Body of pancreas (tissue), 4 donors: ENCODE measurements at regions not wholly inside any gene's neighbourhood (a gene's known extent, or its start where the extent isn't known, plus 50 kb on each side); places are given as distances from the start of the nearest gene placed in this dataset.
A peak's percentile ranks its signal among the peaks of the same experiment; 100 is the strongest.
"Not testable (repeated sequence)": the region's sequence is repeated elsewhere in the genome, so short reads cannot be mapped to it uniquely, and the experiment has no call there.

Experiments
- ATAC-seq: fragments of 150-250 bp; one replicate; pipeline ENCODE4 v1.9.1; 2016
- DNase-seq, 4 donors: peaks; one replicate each; pipeline ENCODE4 v3.0.0-alpha.2; 2019
- H3K27ac ChIP-seq, 4 donors: fragments of 200-600 bp; sonication (generic); 1 replicate in 3 of 4; 2 replicates in 1 of 4; pipeline versions ENCODE4 v1.5.1 to v1.6.1; 2016 to 2019; ENCODE audit warnings: mild to moderate bottlenecking in 1 of 4, mixed read lengths in 1 of 4, moderate library complexity in 1 of 4
- H3K27me3 ChIP-seq, 2 donors: fragments of 200-600 bp; sonication (generic); one replicate each; pipeline ENCODE4 v1.6.0; 2016; ENCODE audit warnings: mild to moderate bottlenecking in 1 of 2
- H3K36me3 ChIP-seq, 2 donors: fragments of 200-600 bp; sonication (generic); replicated peaks in 1 of 2; 2 replicates each; pipeline ENCODE4 v1.5.1; 2016; ENCODE audit warnings: low read depth in 2 of 2; ENCODE audit not compliant: insufficient read depth in 1 of 2
- H3K4me1 ChIP-seq: fragments of 200-600 bp; sonication (generic); one replicate; pipeline ENCODE4 v1.6.0; 2016
- H3K4me3 ChIP-seq, 2 donors: fragments of 200-600 bp; sonication (generic); 1 replicate in 1 of 2; 2 replicates in 1 of 2; pipeline ENCODE4 v1.5.1; 2016 to 2019
- H3K9me3 ChIP-seq, 3 donors: fragments of 200-600 bp; sonication (generic); 1 replicate in 2 of 3; 2 replicates in 1 of 3; pipeline ENCODE4 v1.5.1; 2016
- CTCF ChIP-seq, 7 experiments: fragments of 450-650 bp in 4 of 7; fragments of 200-600 bp in 3 of 7; sonication (generic) in 3 of 7; IDR thresholded peaks; one replicate each; pipeline ENCODE4 v1.5.1; 2016 to 2019; ENCODE audit warnings: antibody characterized with exemption in 7 of 7
- POLR2A ChIP-seq, 3 donors: fragments of 450-650 bp; IDR thresholded peaks; one replicate each; pipeline ENCODE4 v1.6.1; 2016; ENCODE audit warnings: antibody characterized with exemption in 3 of 3, mild to moderate bottlenecking in 2 of 3
- WGBS, 2 donors: methylation state at CpG; one replicate each; pipeline ENCODE4 v1.1.5; 2017; 5-methylcytosine and 5-hydroxymethylcytosine counted together
- intact Hi-C: fragments of 100-400 bp; cut with DNase I; formaldehyde crosslinking; loops from one replicate; pipeline ENCODE4 v1.15.1; 2023

- TF ChIP-seq POLR2A (IDR thresholded peaks at IDR 0.05): no peak
- no peak for TF ChIP-seq CTCF (IDR thresholded peaks at IDR 0.05)
- H3K4me1 ChIP-seq: no peaks in the 10 kb centered on the region
- H3K27me3 ChIP-seq: no peaks in the 10 kb centered on the region
- no peak for DNase-seq
- no peaks in the 10 kb centered on the region for H3K36me3 ChIP-seq
- intact Hi-C loops: no loop called here
- H3K27ac ChIP-seq: no peak overlapping the region
- no peaks in the 10 kb centered on the region for H3K9me3 ChIP-seq
- 67 to 80% methylated on average over 5 to 6 of the region's 6 CpGs for WGBS, 2 donors
- ATAC-seq: no peak
- no peak overlapping the region for H3K4me3 ChIP-seq
Measured at GRCh38 chr20:57813509-57814269, 103.9 kb upstream of the PMEPA1 start.

DNA sequence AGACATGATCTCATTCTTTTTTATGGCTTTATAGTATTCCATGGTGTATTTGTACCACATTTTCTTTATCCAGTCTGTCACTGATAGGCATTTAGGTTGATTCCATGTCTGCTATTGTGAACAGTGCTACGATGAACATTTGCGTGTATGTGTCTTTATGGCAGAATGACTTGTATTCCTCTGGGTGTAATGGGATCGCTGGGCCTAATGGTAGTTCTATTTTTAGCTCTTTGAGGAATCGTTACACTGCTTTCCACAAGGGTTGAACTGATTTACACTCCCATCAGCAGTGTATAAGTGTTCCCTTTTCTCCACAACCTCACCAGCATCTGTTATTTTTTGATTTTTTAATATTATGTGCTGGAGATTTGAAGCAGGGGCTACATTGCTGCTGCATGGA lies 102.8 kb upstream of the PMEPA1 start:
- H3K36me3 ChIP-seq, H3K4me1 ChIP-seq, H3K9me3 ChIP-seq, H3K27me3 ChIP-seq, ATAC-seq, H3K4me3 ChIP-seq, H3K27ac ChIP-seq, DNase-seq, intact Hi-C loops: not testable (repeated sequence)
- 80 to 84% methylated on average over 4 of the region's 4 CpGs for WGBS, 2 donors

- WGBS, 2 donors: 11 to 18% methylated on average over 8 to 9 of the region's 9 CpGs
- Histone ChIP-seq H3K4me3 (no peak overlapping the region), H3K4me1 (no peaks in the 10 kb centered on the region), H3K36me3 (no peaks in the 10 kb centered on the region), H3K27me3 (no peaks in the 10 kb centered on the region), H3K9me3 (no peaks in the 10 kb centered on the region), H3K27ac (no peak overlapping the region)
- DNase-seq (peak; percentile 22 to 53 (median 38)), ATAC-seq (no peak)
- TF ChIP-seq POLR2A (IDR thresholded peaks at IDR 0.05): no peak
- TF ChIP-seq CTCF (IDR thresholded peaks at IDR 0.05): no peak
- intact Hi-C loops: no loop called here
Measured at GRCh38 chr20:57811374-57812020, 101.7 kb upstream of the PMEPA1 start.

DNA sequence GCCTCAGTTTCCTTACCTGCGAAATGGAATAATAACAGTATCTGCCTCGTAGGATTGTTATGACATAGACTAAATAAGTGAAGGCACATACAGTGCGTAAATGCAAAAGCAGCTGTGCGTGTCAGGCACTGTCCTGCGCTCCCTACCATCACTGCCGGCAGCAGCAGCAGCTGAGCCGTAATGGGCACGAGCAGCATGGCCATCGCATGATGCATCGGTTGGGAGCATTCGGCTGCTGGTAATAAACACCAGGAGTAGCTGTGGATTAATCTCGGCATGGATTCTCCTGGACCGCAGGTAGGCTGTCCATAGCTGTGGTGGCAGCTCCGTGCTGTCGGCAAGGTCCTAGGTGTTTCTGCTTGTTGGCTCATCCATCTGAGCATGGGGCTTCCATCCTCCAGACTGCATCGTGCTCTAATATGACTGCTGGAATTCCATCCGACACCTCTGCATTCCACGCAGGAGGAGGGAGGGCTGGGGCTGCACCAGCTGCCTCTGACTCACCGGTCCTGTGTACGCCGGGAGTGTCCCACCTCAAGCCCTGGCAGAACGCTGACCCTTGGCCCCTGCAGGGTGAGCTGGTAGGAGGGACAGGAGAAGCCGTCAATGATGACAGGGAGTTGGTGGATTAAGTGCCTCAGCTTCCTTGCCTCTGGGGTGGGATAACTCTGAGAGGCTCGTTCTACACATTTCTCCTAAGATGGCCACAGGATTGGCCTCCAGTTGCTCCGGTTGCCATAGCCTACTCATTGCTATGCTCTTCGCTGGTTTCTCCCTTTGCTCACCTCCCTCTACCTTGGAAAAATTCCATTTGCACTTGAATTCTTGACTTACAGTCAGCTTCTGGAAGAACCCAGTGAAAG lies 100.9 kb upstream of the PMEPA1 start:
- no peaks in the 10 kb centered on the region for H3K36me3 ChIP-seq
- no peaks in the 10 kb centered on the region for H3K27me3 ChIP-seq
- ATAC-seq (no peak), DNase-seq (peak in 1 of 4 donors; percentile 12)
- no peak overlapping the region for H3K27ac ChIP-seq
- no peak for TF ChIP-seq POLR2A (IDR thresholded peaks at IDR 0.05)
- TF ChIP-seq CTCF (IDR thresholded peaks at IDR 0.05): no peak
- intact Hi-C loops: no loop called here
- H3K9me3 ChIP-seq: no peaks in the 10 kb centered on the region
- H3K4me1 ChIP-seq: no peaks in the 10 kb centered on the region
- WGBS, 2 donors: 75 to 78% methylated on average over 8 to 26 of the region's 26 CpGs
- H3K4me3 ChIP-seq: no peak overlapping the region

- Histone ChIP-seq H3K9me3 (no peaks in the 10 kb centered on the region), H3K27me3 (no peaks in the 10 kb centered on the region), H3K4me1 (no peaks in the 10 kb centered on the region), H3K36me3 (no peaks in the 10 kb centered on the region), H3K27ac (no peak overlapping the region), H3K4me3 (no peak overlapping the region)
- 64 to 65% methylated on average over 5 to 14 of the region's 14 CpGs for WGBS, 2 donors
- DNase-seq (no peak), ATAC-seq (no peak)
- no peak for TF ChIP-seq POLR2A (IDR thresholded peaks at IDR 0.05)
- no peak for TF ChIP-seq CTCF (IDR thresholded peaks at IDR 0.05)
- intact Hi-C loops: no loop called here
Measured at GRCh38 chr20:57809661-57810172, 99.9 kb upstream of the PMEPA1 start.
